GM23248 (cell line): ENCODE measurements at regions not wholly inside any gene's neighbourhood (a gene's known extent, or its start where the extent isn't known, plus 50 kb on each side); places are given as distances from the start of the nearest gene placed in this dataset.

Experiments
- EZH2 ChIP-seq: fragments of 200-600 bp; sonication (generic); IDR thresholded peaks from 2 replicates; pipeline ENCODE4 v1.6.1; 2018; ENCODE audit warnings: antibody characterized with exemption, mild to moderate bottlenecking; ENCODE audit not compliant: insufficient read depth, poor library complexity, severe bottlenecking
- EZH2phosphoT487 ChIP-seq: fragments of 200-600 bp; sonication (generic); IDR thresholded peaks from 2 replicates; pipeline ENCODE4 v1.6.1; 2018; ENCODE audit warnings: antibody characterized with exemption, moderate library complexity, mild to moderate bottlenecking, low read depth; ENCODE audit not compliant: insufficient read depth

GRCh38 chr11:31940371-31941037 lies 129.4 kb upstream of the PAX6 start:
- TF ChIP-seq EZH2phosphoT487 (no peak), EZH2 (no peak)
